Karpas-422 (cell line): ENCODE measurements at regions not wholly inside any gene's neighbourhood (a gene's known extent, or its start where the extent isn't known, plus 50 kb on each side); places are given as distances from the start of the nearest gene placed in this dataset.
A peak's percentile ranks its signal among the peaks of the same experiment; 100 is the strongest.

Experiments
- DNase-seq: peaks from one replicate; pipeline ENCODE4 v3.0.0-alpha.2; 2015
- H2AFZ ChIP-seq: fragments of 200-600 bp; sonication (generic); 2 replicates; pipeline ENCODE4 v1.6.1; 2014; ENCODE audit warnings: antibody characterized with exemption, low read length, mixed read lengths
- H3K27ac ChIP-seq: fragments of 200-600 bp; sonication (generic); 2 replicates; pipeline ENCODE4 v1.5.1; 2014; ENCODE audit warnings: mild to moderate bottlenecking, low read length, moderate library complexity
- H3K27me3 ChIP-seq: fragments of 200-600 bp; sonication (generic); 2 replicates; pipeline ENCODE4 v1.6.1; 2014; ENCODE audit warnings: low read length, mixed read lengths
- H3K36me3 ChIP-seq: fragments of 200-600 bp; sonication (generic); 2 replicates; pipeline ENCODE4 v1.6.1; 2014; ENCODE audit warnings: low read length, mixed read lengths; ENCODE audit not compliant: insufficient read depth
- H3K4me1 ChIP-seq: fragments of 200-600 bp; sonication (generic); 2 replicates; pipeline ENCODE4 v1.6.1; 2014; ENCODE audit warnings: mild to moderate bottlenecking, low read length, mixed read lengths
- H3K4me2 ChIP-seq: fragments of 200-600 bp; sonication (generic); 2 replicates; pipeline ENCODE4 v1.6.1; 2014; ENCODE audit warnings: low read length, low read depth, mild to moderate bottlenecking; ENCODE audit not compliant: poor library complexity, severe bottlenecking
- H3K4me3 ChIP-seq: fragments of 200-600 bp; sonication (generic); 2 replicates; pipeline ENCODE4 v1.5.1; 2014; ENCODE audit warnings: mild to moderate bottlenecking, antibody characterized with exemption, low read length, mixed read lengths
- H3K79me2 ChIP-seq: fragments of 200-600 bp; sonication (generic); 2 replicates; pipeline ENCODE4 v1.6.1; 2014; ENCODE audit warnings: mild to moderate bottlenecking, low read length, mixed read lengths
- H3K9ac ChIP-seq: fragments of 200-600 bp; sonication (generic); 2 replicates; pipeline ENCODE4 v1.6.0; 2014; ENCODE audit warnings: low read length
- H3K9me2 ChIP-seq: fragments of 200-600 bp; sonication (generic), shearing (Covaris generic); replicated peaks from 2 replicates; pipeline ENCODE4 v1.6.0; 2014; ENCODE audit warnings: mild to moderate bottlenecking, low read length, moderate library complexity; ENCODE audit not compliant: insufficient read depth
- H3K9me3 ChIP-seq: fragments of 300-700, 200-600 bp; sonication (generic); 2 replicates; pipeline ENCODE4 v1.6.1; 2014; ENCODE audit warnings: low read length, mixed read lengths
- H4K20me1 ChIP-seq: fragments of 200-600 bp; sonication (generic); 2 replicates; pipeline ENCODE4 v1.6.1; 2014; ENCODE audit warnings: mild to moderate bottlenecking, antibody characterized with exemption, low read length, low read depth; ENCODE audit not compliant: insufficient read depth

- H2AFZ ChIP-seq: no peak overlapping the region
- DNase-seq: no peak
- H3K9me3 ChIP-seq: no peaks in the 10 kb centered on the region
- H4K20me1 ChIP-seq: no peaks in the 10 kb centered on the region
- H3K36me3 ChIP-seq: no peaks in the 10 kb centered on the region
- no peak overlapping the region for H3K4me2 ChIP-seq
- H3K9me2 ChIP-seq: no peaks in the 10 kb centered on the region
- no peak overlapping the region for H3K4me3 ChIP-seq
- no peaks in the 10 kb centered on the region for H3K79me2 ChIP-seq
- H3K9ac ChIP-seq: no peak overlapping the region
- no peaks in the 10 kb centered on the region for H3K4me1 ChIP-seq
- no peaks in the 10 kb centered on the region for H3K27me3 ChIP-seq
- H3K27ac ChIP-seq: no peak overlapping the region
These were observed 60.3 kb downstream of the EOMES start for GRCh38 chr3:27661797-27662196.

GRCh38 chr3:27659279-27660021 lies 62.7 kb downstream of the EOMES start:
- H3K79me2 ChIP-seq: no peaks in the 10 kb centered on the region
- no peak overlapping the region for H3K4me3 ChIP-seq
- no peak overlapping the region for H3K9ac ChIP-seq
- no peak overlapping the region for H2AFZ ChIP-seq
- no peaks in the 10 kb centered on the region for H3K36me3 ChIP-seq
- H4K20me1 ChIP-seq: no peaks in the 10 kb centered on the region
- H3K4me2 ChIP-seq: no peak overlapping the region
- H3K27ac ChIP-seq: no peak overlapping the region
- H3K27me3 ChIP-seq: no peaks in the 10 kb centered on the region
- H3K9me3 ChIP-seq: no peaks in the 10 kb centered on the region
- H3K4me1 ChIP-seq: no peaks in the 10 kb centered on the region
- no peaks in the 10 kb centered on the region for H3K9me2 ChIP-seq
- DNase-seq: peak; percentile 73

GRCh38 chr3:27658741-27659140 lies 63.4 kb downstream of the EOMES start:
- Histone ChIP-seq H3K9ac (no peak overlapping the region), H3K27me3 (no peaks in the 10 kb centered on the region), H4K20me1 (no peaks in the 10 kb centered on the region), H3K27ac (no peak overlapping the region), H3K4me2 (no peak overlapping the region), H3K9me2 (no peaks in the 10 kb centered on the region), H3K79me2 (no peaks in the 10 kb centered on the region), H3K4me3 (no peak overlapping the region), H3K4me1 (no peaks in the 10 kb centered on the region), H3K9me3 (no peaks in the 10 kb centered on the region), H3K36me3 (no peaks in the 10 kb centered on the region), H2AFZ (no peak overlapping the region)
- DNase-seq: no peak

- Histone ChIP-seq H3K4me1 (no peaks in the 10 kb centered on the region), H3K9me3 (no peaks in the 10 kb centered on the region), H3K4me2 (no peak overlapping the region)
These were observed 64.3 kb downstream of the EOMES start for GRCh38 chr3:27657871-27658270.

GRCh38 chr3:27657404-27657803 lies 64.7 kb downstream of the EOMES start:
- Histone ChIP-seq H3K9ac (no peak overlapping the region), H3K4me3 (no peak overlapping the region), H3K27ac (no peak overlapping the region), H4K20me1 (no peaks in the 10 kb centered on the region), H3K9me3 (no peaks in the 10 kb centered on the region), H3K79me2 (no peaks in the 10 kb centered on the region), H3K4me1 (no peaks in the 10 kb centered on the region), H3K9me2 (no peaks in the 10 kb centered on the region), H3K27me3 (no peaks in the 10 kb centered on the region), H3K4me2 (no peak overlapping the region), H3K36me3 (no peaks in the 10 kb centered on the region), H2AFZ (no peak overlapping the region)
- no peak for DNase-seq

More at GRCh38 chr3:27657871-27658270, 64.3 kb downstream of the EOMES start:
- Histone ChIP-seq H3K27me3 (no peaks in the 10 kb centered on the region), H3K9ac (no peak overlapping the region), H2AFZ (no peak overlapping the region), H3K9me2 (no peaks in the 10 kb centered on the region), H3K36me3 (no peaks in the 10 kb centered on the region), H3K79me2 (no peaks in the 10 kb centered on the region), H3K27ac (no peak overlapping the region), H3K4me3 (no peak overlapping the region), H4K20me1 (no peaks in the 10 kb centered on the region)
- no peak for DNase-seq

- Histone ChIP-seq H3K4me3 (no peak overlapping the region), H3K9me2 (no peaks in the 10 kb centered on the region)
- DNase-seq: no peak
These were observed 65.3 kb downstream of the EOMES start for GRCh38 chr3:27656790-27657189.

GRCh38 chr3:27655547-27655946 lies 66.6 kb downstream of the EOMES start:
- Histone ChIP-seq H3K9me2 (no peaks in the 10 kb centered on the region), H2AFZ (no peak overlapping the region), H3K4me1 (no peaks in the 10 kb centered on the region), H3K4me3 (no peak overlapping the region), H3K27ac (no peak overlapping the region), H3K27me3 (no peaks in the 10 kb centered on the region), H3K79me2 (no peaks in the 10 kb centered on the region), H3K9me3 (no peaks in the 10 kb centered on the region), H4K20me1 (no peaks in the 10 kb centered on the region), H3K9ac (no peak overlapping the region), H3K36me3 (no peaks in the 10 kb centered on the region), H3K4me2 (no peak overlapping the region)
- no peak for DNase-seq

More at GRCh38 chr3:27656790-27657189, 65.3 kb downstream of the EOMES start:
- Histone ChIP-seq H3K36me3 (no peaks in the 10 kb centered on the region), H3K9ac (no peak overlapping the region), H3K4me1 (no peaks in the 10 kb centered on the region), H3K27ac (no peak overlapping the region), H2AFZ (no peak overlapping the region), H3K27me3 (no peaks in the 10 kb centered on the region), H3K9me3 (no peaks in the 10 kb centered on the region), H4K20me1 (no peaks in the 10 kb centered on the region), H3K79me2 (no peaks in the 10 kb centered on the region), H3K4me2 (no peak overlapping the region)

- H3K79me2 ChIP-seq: no peaks in the 10 kb centered on the region
- no peak overlapping the region for H3K9ac ChIP-seq
- H3K4me1 ChIP-seq: no peaks in the 10 kb centered on the region
- no peak overlapping the region for H3K4me3 ChIP-seq
- H3K9me2 ChIP-seq: no peaks in the 10 kb centered on the region
- no peak overlapping the region for H3K4me2 ChIP-seq
- DNase-seq: no peak
- H2AFZ ChIP-seq: no peak overlapping the region
- no peaks in the 10 kb centered on the region for H4K20me1 ChIP-seq
- H3K27ac ChIP-seq: no peak overlapping the region
- no peaks in the 10 kb centered on the region for H3K27me3 ChIP-seq
- no peaks in the 10 kb centered on the region for H3K9me3 ChIP-seq
- H3K36me3 ChIP-seq: no peaks in the 10 kb centered on the region
These were observed 68.1 kb downstream of the EOMES start for GRCh38 chr3:27653803-27654558.
